ENCODE measurements at regions not wholly inside any gene's neighbourhood (a gene's known extent, or its start where the extent isn't known, plus 50 kb on each side); places are given as distances from the start of the nearest gene placed in this dataset.

DNA sequence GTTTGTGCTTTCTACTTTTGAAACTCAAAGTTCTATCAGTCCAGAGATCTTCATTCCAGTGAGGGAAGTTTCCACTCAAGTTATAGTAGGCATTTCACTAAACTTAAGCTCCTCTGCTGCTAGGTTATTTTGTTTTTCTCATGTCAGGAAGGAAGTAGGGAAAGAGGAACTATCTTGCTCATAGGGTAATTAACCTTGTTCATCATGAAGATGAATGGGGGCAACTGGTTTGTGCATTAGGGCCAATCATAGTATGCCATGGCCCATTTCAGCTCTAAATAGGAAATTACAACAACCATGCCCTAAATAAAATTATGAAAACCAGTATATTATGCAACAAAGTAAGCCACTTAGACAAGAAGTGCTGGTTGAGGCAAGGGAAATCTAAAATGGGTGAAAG lies 804.7 kb upstream of the NDST4 start (continued):
- TF ChIP-seq, protein P1, sequence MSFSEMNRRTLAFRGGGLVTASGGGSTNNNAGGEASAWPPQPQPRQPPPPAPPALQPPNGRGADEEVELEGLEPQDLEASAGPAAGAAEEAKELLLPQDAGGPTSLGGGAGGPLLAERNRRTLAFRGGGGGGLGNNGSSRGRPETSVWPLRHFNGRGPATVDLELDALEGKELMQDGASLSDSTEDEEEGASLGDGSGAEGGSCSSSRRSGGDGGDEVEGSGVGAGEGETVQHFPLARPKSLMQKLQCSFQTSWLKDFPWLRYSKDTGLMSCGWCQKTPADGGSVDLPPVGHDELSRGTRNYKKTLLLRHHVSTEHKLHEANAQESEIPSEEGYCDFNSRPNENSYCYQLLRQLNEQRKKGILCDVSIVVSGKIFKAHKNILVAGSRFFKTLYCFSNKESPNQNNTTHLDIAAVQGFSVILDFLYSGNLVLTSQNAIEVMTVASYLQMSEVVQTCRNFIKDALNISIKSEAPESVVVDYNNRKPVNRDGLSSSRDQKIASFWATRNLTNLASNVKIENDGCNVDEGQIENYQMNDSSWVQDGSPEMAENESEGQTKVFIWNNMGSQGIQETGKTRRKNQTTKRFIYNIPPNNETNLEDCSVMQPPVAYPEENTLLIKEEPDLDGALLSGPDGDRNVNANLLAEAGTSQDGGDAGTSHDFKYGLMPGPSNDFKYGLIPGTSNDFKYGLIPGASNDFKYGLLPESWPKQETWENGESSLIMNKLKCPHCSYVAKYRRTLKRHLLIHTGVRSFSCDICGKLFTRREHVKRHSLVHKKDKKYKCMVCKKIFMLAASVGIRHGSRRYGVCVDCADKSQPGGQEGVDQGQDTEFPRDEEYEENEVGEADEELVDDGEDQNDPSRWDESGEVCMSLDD (tag by site-specific recombination; IDR thresholded peaks at IDR 0.05): no peak
- no peak for TF ChIP-seq ZNF266 (tag by site-specific recombination; IDR thresholded peaks at IDR 0.05; ENCODE audit: low read depth)
- TF ChIP-seq ZSCAN30 (tag by site-specific recombination; IDR thresholded peaks at IDR 0.05): no peak
- TF ChIP-seq, protein P2, sequence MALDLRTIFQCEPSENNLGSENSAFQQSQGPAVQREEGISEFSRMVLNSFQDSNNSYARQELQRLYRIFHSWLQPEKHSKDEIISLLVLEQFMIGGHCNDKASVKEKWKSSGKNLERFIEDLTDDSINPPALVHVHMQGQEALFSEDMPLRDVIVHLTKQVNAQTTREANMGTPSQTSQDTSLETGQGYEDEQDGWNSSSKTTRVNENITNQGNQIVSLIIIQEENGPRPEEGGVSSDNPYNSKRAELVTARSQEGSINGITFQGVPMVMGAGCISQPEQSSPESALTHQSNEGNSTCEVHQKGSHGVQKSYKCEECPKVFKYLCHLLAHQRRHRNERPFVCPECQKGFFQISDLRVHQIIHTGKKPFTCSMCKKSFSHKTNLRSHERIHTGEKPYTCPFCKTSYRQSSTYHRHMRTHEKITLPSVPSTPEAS (tag by site-specific recombination; IDR thresholded peaks at IDR 0.05): no peak
- TF ChIP-seq, protein P3, sequence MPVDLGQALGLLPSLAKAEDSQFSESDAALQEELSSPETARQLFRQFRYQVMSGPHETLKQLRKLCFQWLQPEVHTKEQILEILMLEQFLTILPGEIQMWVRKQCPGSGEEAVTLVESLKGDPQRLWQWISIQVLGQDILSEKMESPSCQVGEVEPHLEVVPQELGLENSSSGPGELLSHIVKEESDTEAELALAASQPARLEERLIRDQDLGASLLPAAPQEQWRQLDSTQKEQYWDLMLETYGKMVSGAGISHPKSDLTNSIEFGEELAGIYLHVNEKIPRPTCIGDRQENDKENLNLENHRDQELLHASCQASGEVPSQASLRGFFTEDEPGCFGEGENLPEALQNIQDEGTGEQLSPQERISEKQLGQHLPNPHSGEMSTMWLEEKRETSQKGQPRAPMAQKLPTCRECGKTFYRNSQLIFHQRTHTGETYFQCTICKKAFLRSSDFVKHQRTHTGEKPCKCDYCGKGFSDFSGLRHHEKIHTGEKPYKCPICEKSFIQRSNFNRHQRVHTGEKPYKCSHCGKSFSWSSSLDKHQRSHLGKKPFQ (tag by site-specific recombination; IDR thresholded peaks at IDR 0.05): no peak
- TF ChIP-seq, protein P4, sequence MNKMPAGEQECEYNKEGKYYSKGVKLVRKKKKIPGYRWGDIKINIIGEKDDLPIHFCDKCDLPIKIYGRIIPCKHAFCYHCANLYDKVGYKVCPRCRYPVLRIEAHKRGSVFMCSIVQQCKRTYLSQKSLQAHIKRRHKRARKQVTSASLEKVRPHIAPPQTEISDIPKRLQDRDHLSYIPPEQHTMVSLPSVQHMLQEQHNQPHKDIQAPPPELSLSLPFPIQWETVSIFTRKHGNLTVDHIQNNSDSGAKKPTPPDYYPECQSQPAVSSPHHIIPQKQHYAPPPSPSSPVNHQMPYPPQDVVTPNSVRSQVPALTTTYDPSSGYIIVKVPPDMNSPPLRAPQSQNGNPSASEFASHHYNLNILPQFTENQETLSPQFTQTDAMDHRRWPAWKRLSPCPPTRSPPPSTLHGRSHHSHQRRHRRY (tag by site-specific recombination; IDR thresholded peaks at IDR 0.05): no peak

DNA sequence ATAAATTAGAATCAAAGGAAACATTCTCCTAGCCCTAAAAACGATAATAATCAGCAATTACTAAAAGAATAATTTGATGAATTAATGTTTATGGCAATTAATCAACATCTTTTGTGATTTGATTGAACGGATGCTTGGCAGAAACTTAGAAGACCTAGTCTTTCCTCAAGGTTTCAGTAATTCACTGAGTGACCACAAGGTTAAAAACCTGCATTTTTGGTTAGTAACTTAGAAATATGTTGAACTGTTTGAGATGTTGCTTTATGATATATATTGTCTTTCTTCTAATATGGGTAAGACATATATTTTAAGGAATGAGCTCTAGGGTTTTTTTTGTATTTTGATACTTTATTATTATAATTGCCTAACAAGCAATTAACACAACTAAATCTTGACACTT lies 793.0 kb upstream of the NDST4 start:
- H3K4me1 ChIP-seq (ENCODE audit: control insufficient read depth, insufficient read depth, low read length): no peaks in the 10 kb centered on the region
- H3K4me3 ChIP-seq (ENCODE audit: low read depth, low read length): no peak overlapping the region
- CTCF ChIA-PET: no interaction called here
- no peak overlapping the region for H3K27ac ChIP-seq (ENCODE audit: extremely low read depth, low read depth, low read length)
- TF ChIP-seq ZNF791 (tag by site-specific recombination; IDR thresholded peaks at IDR 0.05) (no peak), ZNF292 (tag by site-specific recombination; IDR thresholded peaks at IDR 0.05; ENCODE audit: borderline replicate concordance, low read depth) (no peak), ZNF585B (tag by site-specific recombination; IDR thresholded peaks at IDR 0.05) (no peak), ZNF423 (tag by site-specific recombination; IDR thresholded peaks at IDR 0.05) (no peak), ZNF274 (IDR thresholded peaks at IDR 0.05; ENCODE audit: low read length) (no peak), ZNF274 (tag by site-specific recombination; IDR thresholded peaks at IDR 0.05; ENCODE audit: borderline replicate concordance) (no peak), OSR2 (tag by site-specific recombination; IDR thresholded peaks at IDR 0.05) (no peak)
- TF ChIP-seq, protein P5, sequence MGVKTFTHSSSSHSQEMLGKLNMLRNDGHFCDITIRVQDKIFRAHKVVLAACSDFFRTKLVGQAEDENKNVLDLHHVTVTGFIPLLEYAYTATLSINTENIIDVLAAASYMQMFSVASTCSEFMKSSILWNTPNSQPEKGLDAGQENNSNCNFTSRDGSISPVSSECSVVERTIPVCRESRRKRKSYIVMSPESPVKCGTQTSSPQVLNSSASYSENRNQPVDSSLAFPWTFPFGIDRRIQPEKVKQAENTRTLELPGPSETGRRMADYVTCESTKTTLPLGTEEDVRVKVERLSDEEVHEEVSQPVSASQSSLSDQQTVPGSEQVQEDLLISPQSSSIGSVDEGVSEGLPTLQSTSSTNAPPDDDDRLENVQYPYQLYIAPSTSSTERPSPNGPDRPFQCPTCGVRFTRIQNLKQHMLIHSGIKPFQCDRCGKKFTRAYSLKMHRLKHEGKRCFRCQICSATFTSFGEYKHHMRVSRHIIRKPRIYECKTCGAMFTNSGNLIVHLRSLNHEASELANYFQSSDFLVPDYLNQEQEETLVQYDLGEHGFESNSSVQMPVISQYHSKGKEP (tag by site-specific recombination; IDR thresholded peaks at IDR 0.05): no peak
- no peaks in the 10 kb centered on the region for H3K36me3 ChIP-seq (ENCODE audit: control insufficient read depth in 2 of 2, insufficient read depth in 1 of 2, low read length in 2 of 2)
- H3K9me3 ChIP-seq (ENCODE audit: control insufficient read depth, insufficient read depth, low read depth, low read length): no peaks in the 10 kb centered on the region
- POLR2A ChIA-PET: no interaction called here

DNA sequence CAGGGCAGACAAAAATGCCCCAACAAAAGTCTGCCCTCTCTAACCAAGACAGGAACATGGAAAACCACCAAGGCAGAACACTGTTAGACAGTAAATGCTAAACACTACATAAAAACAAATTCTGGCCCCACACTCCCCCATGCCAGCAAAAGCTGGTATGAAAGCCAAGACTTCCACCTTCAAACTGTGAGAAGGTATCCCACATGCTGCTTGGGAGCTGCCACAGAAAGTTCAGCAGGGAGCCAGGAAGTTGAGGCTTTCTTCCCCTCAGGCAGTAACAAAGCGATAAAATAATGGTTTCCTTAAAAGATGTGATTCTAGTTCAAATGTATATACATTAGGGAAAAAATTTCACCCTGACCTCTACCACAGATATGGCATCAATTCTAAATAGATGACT lies 770.4 kb upstream of the NDST4 start:
- Histone ChIP-seq H3K4me1 (ENCODE audit: control insufficient read depth, insufficient read depth, low read length) (no peaks in the 10 kb centered on the region), H3K9me3 (ENCODE audit: control insufficient read depth, insufficient read depth, low read depth, low read length) (no peaks in the 10 kb centered on the region), H3K36me3 (ENCODE audit: control insufficient read depth in 2 of 2, insufficient read depth in 1 of 2, low read length in 2 of 2) (no peaks in the 10 kb centered on the region), H3K27ac (ENCODE audit: extremely low read depth, low read depth, low read length) (no peak overlapping the region), H3K4me3 (ENCODE audit: low read depth, low read length) (no peak overlapping the region)
- CTCF ChIA-PET: no interaction called here
- POLR2A ChIA-PET: no interaction called here
- TF ChIP-seq IKZF3 (tag by site-specific recombination; IDR thresholded peaks at IDR 0.05) (no peak), WT1 (tag by site-specific recombination; IDR thresholded peaks at IDR 0.05) (no peak), SP7 (tag by site-specific recombination; IDR thresholded peaks at IDR 0.05) (no peak), ZNF747 (tag by site-specific recombination; IDR thresholded peaks at IDR 0.05) (no peak), FEZF1 (tag by site-specific recombination; IDR thresholded peaks at IDR 0.05) (no peak), ZNF146 (tag by site-specific recombination; IDR thresholded peaks at IDR 0.05) (no peak), ZNF521 (tag by site-specific recombination; IDR thresholded peaks at IDR 0.05) (no peak), ZNF416 (tag by site-specific recombination; IDR thresholded peaks at IDR 0.05) (no peak)
- TF ChIP-seq, protein P6, sequence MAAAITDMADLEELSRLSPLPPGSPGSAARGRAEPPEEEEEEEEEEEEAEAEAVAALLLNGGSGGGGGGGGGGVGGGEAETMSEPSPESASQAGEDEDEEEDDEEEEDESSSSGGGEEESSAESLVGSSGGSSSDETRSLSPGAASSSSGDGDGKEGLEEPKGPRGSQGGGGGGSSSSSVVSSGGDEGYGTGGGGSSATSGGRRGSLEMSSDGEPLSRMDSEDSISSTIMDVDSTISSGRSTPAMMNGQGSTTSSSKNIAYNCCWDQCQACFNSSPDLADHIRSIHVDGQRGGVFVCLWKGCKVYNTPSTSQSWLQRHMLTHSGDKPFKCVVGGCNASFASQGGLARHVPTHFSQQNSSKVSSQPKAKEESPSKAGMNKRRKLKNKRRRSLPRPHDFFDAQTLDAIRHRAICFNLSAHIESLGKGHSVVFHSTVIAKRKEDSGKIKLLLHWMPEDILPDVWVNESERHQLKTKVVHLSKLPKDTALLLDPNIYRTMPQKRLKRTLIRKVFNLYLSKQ (tag by site-specific recombination; IDR thresholded peaks at IDR 0.05; ENCODE audit: borderline replicate concordance): no peak
- TF ChIP-seq, protein P7, sequence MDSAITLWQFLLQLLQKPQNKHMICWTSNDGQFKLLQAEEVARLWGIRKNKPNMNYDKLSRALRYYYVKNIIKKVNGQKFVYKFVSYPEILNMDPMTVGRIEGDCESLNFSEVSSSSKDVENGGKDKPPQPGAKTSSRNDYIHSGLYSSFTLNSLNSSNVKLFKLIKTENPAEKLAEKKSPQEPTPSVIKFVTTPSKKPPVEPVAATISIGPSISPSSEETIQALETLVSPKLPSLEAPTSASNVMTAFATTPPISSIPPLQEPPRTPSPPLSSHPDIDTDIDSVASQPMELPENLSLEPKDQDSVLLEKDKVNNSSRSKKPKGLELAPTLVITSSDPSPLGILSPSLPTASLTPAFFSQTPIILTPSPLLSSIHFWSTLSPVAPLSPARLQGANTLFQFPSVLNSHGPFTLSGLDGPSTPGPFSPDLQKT (IDR thresholded peaks at IDR 0.05; ENCODE audit: borderline replicate concordance, low read depth, low read length): no peak
